GM12878 (cell line): ENCODE measurements at regions not wholly inside any gene's neighbourhood (a gene's known extent, or its start where the extent isn't known, plus 50 kb on each side); places are given as distances from the start of the nearest gene placed in this dataset.

ENCODE experiments used
- ATAC-seq: fragments of 200-7000 bp; cut with Tn5 transposase; 3 replicates; pipeline ENCODE4 v1.9.1; 2020; ENCODE audit warnings: mild to moderate bottlenecking, moderate library complexity
- BruUV-seq: library from RNA; stranded (reverse); fragments of 400-500 nt; replicated peaks from 2 replicates; lab custom pipeline; 2021; lab: Mats Ljungman, UMichigan
- CTCF ChIA-PET: fragments of 300-600 bp; sonication (Branson Sonifier 250); formaldehyde crosslinking; extraction: SDS; loops from one replicate; lab custom pipeline; 2021; ENCODE audit warnings: inconsistent platforms; lab: Yijun Ruan, JAX
- POLR2A ChIA-PET: fragments of 350-600 bp; formaldehyde crosslinking; extraction: SDS; loops from one replicate; lab custom pipeline; 2021; ENCODE audit warnings: inconsistent platforms; lab: Charles Lee
- RAD21 ChIA-PET: fragments of 300-600 bp; sonication (Branson Sonifier 250); formaldehyde crosslinking; loops from one replicate; lab custom pipeline; 2023; ENCODE audit warnings: antibody characterized with exemption; ENCODE audit not compliant: unreplicated experiment; lab: Charles Lee
- SMC1A ChIA-PET: fragments of 300-600 bp; sonication (Branson Sonifier 250); formaldehyde crosslinking; loops from one replicate; lab custom pipeline; 2023; ENCODE audit not compliant: unreplicated experiment, uncharacterized antibody; lab: Charles Lee
- DNase-seq: peaks from one replicate; pipeline ENCODE4 v3.0.0-alpha.2; 2011; ENCODE audit warnings: low read depth, low spot score
- FAIRE-seq: peaks from 3 replicates; lab custom pipeline; 2011; peaks lifted over from hg19 to GRCh38; lab: Jason Lieb, UNC
- H2AFZ ChIP-seq: 2 replicates; pipeline ENCODE4 v1.6.0; 2011; ENCODE audit warnings: low read depth, low read length, control low read depth; ENCODE audit not compliant: control insufficient read depth
- H3K27ac ChIP-seq: 2 replicates; pipeline ENCODE4 v1.5.1; 2011; ENCODE audit warnings: control low read depth; ENCODE audit not compliant: control insufficient read depth, insufficient read depth
- H3K27me3 ChIP-seq, 2 experiments: replicated peaks in 1 of 2; 2 replicates each; pipeline versions ENCODE4 v1.6.0 to v1.6.1; 2011; ENCODE audit warnings: low read length in 1 of 2; ENCODE audit not compliant: control insufficient read depth in 2 of 2, insufficient read depth in 2 of 2
- H3K36me3 ChIP-seq, 2 experiments: 2 replicates each; pipeline ENCODE4 v1.5.1; 2011; ENCODE audit warnings: low read length in 1 of 2; ENCODE audit not compliant: control insufficient read depth in 2 of 2, insufficient read depth in 2 of 2
- H3K4me1 ChIP-seq: 2 replicates; pipeline ENCODE4 v1.6.1; 2011; ENCODE audit warnings: mild to moderate bottlenecking, low read length, moderate library complexity, mixed read lengths; ENCODE audit not compliant: control insufficient read depth, insufficient read depth
- H3K4me2 ChIP-seq: 2 replicates; pipeline ENCODE4 v1.6.0; 2011; ENCODE audit warnings: control low read depth; ENCODE audit not compliant: control insufficient read depth, insufficient read depth
- H3K4me3 ChIP-seq: fragments of 200-600 bp; sonication (generic); 2 replicates; pipeline ENCODE4 v1.5.1; 2016
- H3K79me2 ChIP-seq: 2 replicates; pipeline ENCODE4 v1.6.0; 2011; ENCODE audit warnings: low read length; ENCODE audit not compliant: control insufficient read depth, insufficient read depth
- H3K9ac ChIP-seq: 2 replicates; pipeline ENCODE4 v1.8.0; 2011; ENCODE audit warnings: low read length, control low read depth, mixed read lengths; ENCODE audit not compliant: control insufficient read depth, insufficient read depth
- H3K9me3 ChIP-seq: replicated peaks from 3 replicates; pipeline ENCODE4 v1.5.1; 2011; ENCODE audit warnings: mild to moderate bottlenecking, low read length; ENCODE audit not compliant: control insufficient read depth, insufficient read depth
- H4K20me1 ChIP-seq: 2 replicates; pipeline ENCODE4 v1.6.0; 2011; ENCODE audit not compliant: control insufficient read depth, insufficient read depth
- ATF3 ChIP-seq: IDR thresholded peaks from 2 replicates; pipeline ENCODE4 v1.6.1; 2011; ENCODE audit warnings: low read depth, mild to moderate bottlenecking, low read length, moderate library complexity, borderline replicate concordance; ENCODE audit errors: extremely low read depth
- KLF5 ChIP-seq: fragments of 450-650 bp; IDR thresholded peaks from 2 replicates; pipeline ENCODE4 v1.6.1; 2014; ENCODE audit warnings: mild to moderate bottlenecking; ENCODE audit not compliant: partially characterized antibody
- NFXL1 ChIP-seq: fragments of 450-650 bp; IDR thresholded peaks from 2 replicates; pipeline ENCODE4 v1.6.1; 2017; ENCODE audit warnings: antibody characterized with exemption, mild to moderate bottlenecking, borderline replicate concordance
- NR2F1 ChIP-seq: fragments of 450-650 bp; conservative IDR thresholded peaks from 2 replicates; pipeline ENCODE4 v1.6.1; 2017; ENCODE audit warnings: mild to moderate bottlenecking
- NRF1 ChIP-seq: conservative IDR thresholded peaks from 2 replicates; pipeline ENCODE4 v1.6.1; 2011; ENCODE audit warnings: mild to moderate bottlenecking, low read depth, low read length, improper control_type of control experiment
- RBBP5 ChIP-seq: fragments of 200-600 bp; sonication (generic); conservative IDR thresholded peaks from 2 replicates; pipeline ENCODE4 v1.6.1; 2016
- SKIL ChIP-seq: fragments of 450-650 bp; IDR thresholded peaks from 2 replicates; pipeline ENCODE4 v1.6.1; 2017; ENCODE audit warnings: mild to moderate bottlenecking, low read depth, inconsistent platforms; ENCODE audit not compliant: poor library complexity, severe bottlenecking
- ZNF384 ChIP-seq: IDR thresholded peaks from 2 replicates; pipeline ENCODE4 v1.6.1; 2012; ENCODE audit warnings: low read depth, mild to moderate bottlenecking, low read length, improper control_type of control experiment, borderline replicate concordance
- WGBS: methylation state at CpG from one replicate; pipeline ENCODE4 v1.1.6; 2016; ENCODE audit warnings: low lambda C conversion rate; ENCODE audit not compliant: insufficient replicate concordance, insufficient coverage; ENCODE audit errors: missing lambda C conversion rate; 5-methylcytosine and 5-hydroxymethylcytosine counted together
- in situ Hi-C: fragments of 300-500 bp; cut with MboI; formaldehyde crosslinking; loops from 9 replicates; pipeline ENCODE4 v1.14.3; 2018; ENCODE audit warnings: mixed read lengths
- intact Hi-C: fragments of 100-400 bp; cut with micrococcal nuclease; formaldehyde crosslinking; loops from one replicate; pipeline ENCODE4 v1.14.2; 2022; ENCODE audit not compliant: unreplicated experiment

GRCh38 chr6:165861226-165861625 is 198.2 kb upstream of the PDE10A start:
- Histone ChIP-seq H3K9ac (no peak overlapping the region), H3K27me3 (0 out of 4 replicates have a peak, but pooled peaks cover 0 to 2% of the 10 kb centered on the region in 2 experiments), H3K36me3 (no peaks in the 10 kb centered on the region), H3K4me1 (no peaks in the 10 kb centered on the region), H3K79me2 (no peaks in the 10 kb centered on the region), H3K4me3 (no peak overlapping the region), H3K4me2 (no peak overlapping the region), H3K27ac (no peak overlapping the region), H4K20me1 (no peaks in the 10 kb centered on the region), H2AFZ (no peak overlapping the region), H3K9me3 (no peaks in the 10 kb centered on the region)
- no peak for DNase-seq
- in situ Hi-C loops (no loop called here), intact Hi-C loops (no loop called here)
- ATAC-seq, result no peak
- BruUV-seq, result no TSS peak
- POLR2A ChIA-PET, result no interaction called here
- no peak for FAIRE-seq
- TF ChIP-seq RBBP5, result no peak
- RAD21 ChIA-PET, result interaction anchor here (0.5 kb wide), 1 partner anchor 59 kb away, joined by 3 read pairs; no protein-coding TSS in a partner anchor
- WGBS, result 17% methylated on average over 6 of the region's 6 CpGs
- SMC1A ChIA-PET, result no interaction called here
- CTCF ChIA-PET, result interaction anchor here (1.1 kb wide), 1 partner anchor 9 kb away, joined by 3 read pairs; no protein-coding TSS in a partner anchor

- no peaks in the 10 kb centered on the region for H3K36me3 ChIP-seq
- FAIRE-seq, result no peak
- SMC1A ChIA-PET, result no interaction called here
- BruUV-seq, result no TSS peak
- intact Hi-C loops, result no loop called here
- peaks cover 0 to 2% of the 10 kb centered on the region in 2 experiments; a peak in 1 of 4 replicates for H3K27me3 ChIP-seq
- TF ChIP-seq NFXL1 (no peak), NR2F1 (no peak), NRF1 (no peak), ATF3 (no peak), KLF5 (no peak), SKIL (no peak), ZNF384 (no peak)
- POLR2A ChIA-PET, result no interaction called here
- 0% methylated on average over 1 of the region's 1 CpG for WGBS
- H3K27ac ChIP-seq, result no peak overlapping the region
- H3K4me1 ChIP-seq, result no peaks in the 10 kb centered on the region
- RAD21 ChIA-PET, result no interaction called here
- ATAC-seq, result no peak
- in situ Hi-C loops, result no loop called here
- H4K20me1 ChIP-seq, result no peaks in the 10 kb centered on the region
- no peak overlapping the region for H3K9ac ChIP-seq
- H3K79me2 ChIP-seq, result no peaks in the 10 kb centered on the region
- no peaks in the 10 kb centered on the region for H3K9me3 ChIP-seq
- no peak for DNase-seq
- no peak overlapping the region for H2AFZ ChIP-seq
- H3K4me3 ChIP-seq, result no peak overlapping the region
- CTCF ChIA-PET, result no interaction called here
- no peak overlapping the region for H3K4me2 ChIP-seq
These were observed 195.5 kb upstream of the PDE10A start for GRCh38 chr6:165858586-165858985.
